Sigmoid colon (tissue), 6 donors: ENCODE measurements at regions not wholly inside any gene's neighbourhood (a gene's known extent, or its start where the extent isn't known, plus 50 kb on each side); places are given as distances from the start of the nearest gene placed in this dataset.

Experiments
- DNase-seq: peaks from one replicate; pipeline ENCODE4 v3.0.0-alpha.2; 2019
- H3K27ac ChIP-seq, 4 donors: fragments of 200-600 bp; sonication (generic); one replicate each; pipeline ENCODE4 v1.5.1; 2016 to 2019; ENCODE audit warnings: mild to moderate bottlenecking in 1 of 4
- H3K27me3 ChIP-seq, 3 donors: fragments of 200-600 bp; sonication (generic); one replicate each; pipeline ENCODE4 v1.5.1; 2019; ENCODE audit warnings: mild to moderate bottlenecking in 1 of 3
- H3K36me3 ChIP-seq, 4 donors: fragments of 200-600 bp; sonication (generic); one replicate each; pipeline ENCODE4 v1.5.1; 2016 to 2019
- H3K4me1 ChIP-seq, 4 donors: fragments of 200-600 bp; sonication (generic); one replicate each; pipeline ENCODE4 v1.5.1; 2017 to 2019
- H3K4me3 ChIP-seq, 4 donors: fragments of 200-600 bp; sonication (generic); one replicate each; pipeline ENCODE4 v1.5.1; 2017 to 2019; ENCODE audit warnings: mild to moderate bottlenecking in 2 of 4, moderate library complexity in 1 of 4
- H3K9me3 ChIP-seq, 4 donors: fragments of 200-600 bp in 3 of 4; sonication (generic) in 3 of 4; one replicate each; pipeline versions ENCODE4 v1.5.1 to v1.6.1; 2013 to 2019
- CTCF ChIP-seq, 4 experiments: fragments of 450-650 bp in 3 of 4; fragments of 200-600 bp in 1 of 4; IDR thresholded peaks; one replicate each; pipeline ENCODE4 v1.5.1; 2016 to 2019; ENCODE audit warnings: antibody characterized with exemption in 4 of 4, mild to moderate bottlenecking in 3 of 4, moderate library complexity in 2 of 4
- EP300 ChIP-seq, 4 donors: sonication (generic); formaldehyde crosslinking; IDR thresholded peaks; one replicate each; pipeline ENCODE4 v1.6.1; 2017; ENCODE audit warnings: antibody characterized with exemption in 4 of 4
- POLR2A ChIP-seq, 2 donors: fragments of 450-650 bp; IDR thresholded peaks; one replicate each; pipeline ENCODE4 v1.6.1; 2016; ENCODE audit warnings: antibody characterized with exemption in 2 of 2, mild to moderate bottlenecking in 2 of 2, moderate library complexity in 2 of 2
- POLR2AphosphoS5 ChIP-seq, 4 donors: sonication (generic); formaldehyde crosslinking; IDR thresholded peaks; one replicate each; pipeline ENCODE4 v1.6.1; 2017; ENCODE audit warnings: antibody characterized with exemption in 4 of 4
- WGBS, 2 donors: extraction: QIAGEN DNeasy Blood & Tissue Kit; methylation state at CpG; one replicate each; pipeline ENCODE4 v1.1.7; 2013; 5-methylcytosine and 5-hydroxymethylcytosine counted together
- intact Hi-C: fragments of 100-400 bp; cut with DNase I; formaldehyde crosslinking; loops from one replicate; pipeline ENCODE4 v1.15.1; 2023
- donor health status: healthy with polysubstance abuse.
- donor health status: healthy.

DNA sequence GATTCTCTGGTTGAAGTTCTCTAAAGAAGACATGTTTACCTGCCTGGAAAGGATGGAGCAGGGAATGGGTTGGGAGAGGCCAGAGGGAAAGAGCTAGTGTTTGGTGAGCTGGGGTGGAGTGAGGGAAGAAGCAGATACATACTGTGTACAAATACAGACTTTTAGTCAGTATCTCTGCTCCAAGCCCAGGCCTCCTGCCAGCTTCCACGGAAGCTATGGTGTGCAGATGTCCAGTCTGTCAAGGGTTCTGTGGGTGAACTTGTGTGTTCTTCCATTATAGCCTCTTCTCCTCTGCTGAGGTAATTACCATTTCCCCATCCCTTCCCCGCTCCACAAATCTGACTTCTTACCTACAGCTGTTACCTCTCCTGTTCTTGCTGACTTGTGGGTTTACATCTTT is 208.6 kb downstream of the HRH4 start:
- Histone ChIP-seq H3K27me3 (no peaks in the 10 kb centered on the region), H3K27ac (no peak overlapping the region), H3K9me3 (no peaks in the 10 kb centered on the region), H3K4me3 (no peak overlapping the region), H3K36me3 (no peaks in the 10 kb centered on the region), H3K4me1 (no peaks in the 10 kb centered on the region)
- TF ChIP-seq POLR2AphosphoS5 (IDR thresholded peaks at IDR 0.05), result no peak
- TF ChIP-seq POLR2A (IDR thresholded peaks at IDR 0.05), result no peak
- no peak for TF ChIP-seq CTCF (IDR thresholded peaks at IDR 0.05)
- TF ChIP-seq EP300 (IDR thresholded peaks at IDR 0.05), result no peak
- WGBS, 2 donors, result 62 to 83% methylated on average over 2 of the region's 2 CpGs
- DNase-seq, result no peak
- intact Hi-C loops, result no loop called here

- no peak for DNase-seq
- WGBS, 2 donors, result 72 to 75% methylated on average over 3 of the region's 3 CpGs
- TF ChIP-seq CTCF (IDR thresholded peaks at IDR 0.05) (no peak), EP300 (IDR thresholded peaks at IDR 0.05) (no peak), POLR2AphosphoS5 (IDR thresholded peaks at IDR 0.05) (no peak), POLR2A (IDR thresholded peaks at IDR 0.05) (no peak)
These were observed 209.1 kb downstream of the HRH4 start for GRCh38 chr18:24669502-24669901.

GRCh38 chr18:24672165-24672941 is 211.9 kb downstream of the HRH4 start:
- DNase-seq, result no peak
- intact Hi-C loops, result no loop called here
- no peak overlapping the region for H3K4me3 ChIP-seq
- no peak overlapping the region for H3K27ac ChIP-seq
- TF ChIP-seq POLR2A (IDR thresholded peaks at IDR 0.05) (no peak), CTCF (IDR thresholded peaks at IDR 0.05) (no peak), EP300 (IDR thresholded peaks at IDR 0.05) (no peak), POLR2AphosphoS5 (IDR thresholded peaks at IDR 0.05) (no peak)
- no peaks in the 10 kb centered on the region for H3K4me1 ChIP-seq
- H3K36me3 ChIP-seq, result no peaks in the 10 kb centered on the region
- no peaks in the 10 kb centered on the region for H3K9me3 ChIP-seq
- 27 to 33% methylated on average over 9 of the region's 9 CpGs for WGBS, 2 donors
- H3K27me3 ChIP-seq, result no peaks in the 10 kb centered on the region

More at GRCh38 chr18:24669502-24669901, 209.1 kb downstream of the HRH4 start:
- no peaks in the 10 kb centered on the region for H3K9me3 ChIP-seq
- no peaks in the 10 kb centered on the region for H3K36me3 ChIP-seq
- no peak overlapping the region for H3K4me3 ChIP-seq
- intact Hi-C loops, result no loop called here
- no peak overlapping the region for H3K27ac ChIP-seq
- no peaks in the 10 kb centered on the region for H3K27me3 ChIP-seq
- no peaks in the 10 kb centered on the region for H3K4me1 ChIP-seq

GRCh38 chr18:24674200-24674599 is 213.8 kb downstream of the HRH4 start:
- Histone ChIP-seq H3K27ac (no peak overlapping the region), H3K4me1 (no peaks in the 10 kb centered on the region), H3K36me3 (no peaks in the 10 kb centered on the region), H3K4me3 (no peak overlapping the region), H3K27me3 (no peaks in the 10 kb centered on the region), H3K9me3 (no peaks in the 10 kb centered on the region)
- 83 to 85% methylated on average over 4 of the region's 4 CpGs for WGBS, 2 donors
- no peak for TF ChIP-seq EP300 (IDR thresholded peaks at IDR 0.05)
- no peak for TF ChIP-seq CTCF (IDR thresholded peaks at IDR 0.05)
- no peak for TF ChIP-seq POLR2AphosphoS5 (IDR thresholded peaks at IDR 0.05)
- TF ChIP-seq POLR2A (IDR thresholded peaks at IDR 0.05), result no peak
- intact Hi-C loops, result no loop called here
- DNase-seq, result no peak

GRCh38 chr18:24674605-24675004 is 214.2 kb downstream of the HRH4 start:
- no peaks in the 10 kb centered on the region for H3K27me3 ChIP-seq
- no peak for TF ChIP-seq POLR2A (IDR thresholded peaks at IDR 0.05)
- TF ChIP-seq POLR2AphosphoS5 (IDR thresholded peaks at IDR 0.05), result no peak
- no peak for TF ChIP-seq CTCF (IDR thresholded peaks at IDR 0.05)
- H3K4me3 ChIP-seq, result no peak overlapping the region
- no peak overlapping the region for H3K27ac ChIP-seq
- no peaks in the 10 kb centered on the region for H3K9me3 ChIP-seq
- intact Hi-C loops, result no loop called here
- WGBS, 2 donors, result 81 to 89% methylated on average over 3 of the region's 3 CpGs
- DNase-seq, result no peak
- H3K36me3 ChIP-seq, result no peaks in the 10 kb centered on the region
- no peaks in the 10 kb centered on the region for H3K4me1 ChIP-seq
